Vagina (tissue), 2 donors: ENCODE measurements at regions not wholly inside any gene's neighbourhood (a gene's known extent, or its start where the extent isn't known, plus 50 kb on each side); places are given as distances from the start of the nearest gene placed in this dataset. TPM values are rescaled to one million over a fixed set of nuclear protein-coding genes. Genes with fewer than 3 reads are reported as not detected.

ENCODE experiments used
- DNase-seq, 2 donors: peaks; one replicate each; pipeline ENCODE4 v3.0.0-alpha.2; 2017; ENCODE audit errors: extremely low spot score in 2 of 2
- H3K27ac ChIP-seq: fragments of 200-600 bp; sonication (generic); one replicate; pipeline ENCODE4 v1.5.1; 2019
- H3K27me3 ChIP-seq: fragments of 200-600 bp; sonication (generic); one replicate; pipeline ENCODE4 v1.5.1; 2019
- H3K36me3 ChIP-seq, 2 donors: fragments of 200-600 bp; sonication (generic); one replicate each; pipeline ENCODE4 v1.5.1; 2017 to 2019
- H3K4me1 ChIP-seq: fragments of 200-600 bp; sonication (generic); one replicate; pipeline ENCODE4 v1.5.1; 2019
- H3K4me3 ChIP-seq, 2 donors: fragments of 200-600 bp; sonication (generic); 1 replicate in 1 of 2; 2 replicates in 1 of 2; pipeline ENCODE4 v1.5.1; 2016 to 2019
- H3K9me3 ChIP-seq: fragments of 200-600 bp; sonication (generic); one replicate; pipeline ENCODE4 v1.5.1; 2019
- POLR2A ChIP-seq, 2 donors: fragments of 450-650 bp; IDR thresholded peaks; one replicate each; pipeline ENCODE4 v1.6.1; 2017; ENCODE audit warnings: antibody characterized with exemption in 2 of 2, mild to moderate bottlenecking in 2 of 2, moderate library complexity in 2 of 2
- POLR2AphosphoS5 ChIP-seq, 2 donors: sonication (generic); formaldehyde crosslinking; IDR thresholded peaks; one replicate each; pipeline ENCODE4 v1.9.0; 2017; ENCODE audit warnings: antibody characterized with exemption in 2 of 2, mild to moderate bottlenecking in 2 of 2, low read depth in 1 of 2; ENCODE audit not compliant: insufficient read depth in 1 of 2
- intact Hi-C: fragments of 100-400 bp; cut with DNase I; formaldehyde crosslinking; loops from one replicate; pipeline ENCODE4 v1.15.1; 2023
- small RNA-seq: library from RNA; depleted of rRNA; stranded (forward); fragments of <200 nt; gene quantifications from one replicate; pipeline ENCODE3, GENCODE V24; 2016
- TF ChIP-seq, protein P1 (sequence below), 3 experiments: fragments of 450-650 bp in 2 of 3; fragments of 200-600 bp in 1 of 3; sonication (generic) in 1 of 3; IDR thresholded peaks; one replicate each; pipeline ENCODE4 v1.5.1; 2017 to 2019; ENCODE audit warnings: antibody characterized with exemption in 3 of 3, mild to moderate bottlenecking in 2 of 3, moderate library complexity in 2 of 3

DNA sequence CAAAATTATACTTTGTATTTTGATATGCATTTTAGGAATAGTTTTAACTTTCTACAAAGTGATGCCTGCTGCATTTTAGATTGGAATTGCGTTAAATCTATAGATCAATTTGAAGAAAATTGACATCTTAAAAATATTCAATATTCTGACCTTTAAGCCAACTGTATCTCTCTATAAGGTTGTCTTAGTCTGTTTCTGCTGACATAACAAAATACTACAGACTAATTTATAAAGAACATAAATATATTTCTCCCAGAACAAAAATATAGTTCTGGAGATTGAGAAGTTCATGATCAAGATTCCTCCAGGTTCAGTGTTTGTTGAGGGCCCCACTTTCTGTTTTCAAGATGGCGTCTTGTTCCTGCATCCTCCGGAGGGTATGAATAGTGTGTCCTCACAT, 73.6 kb upstream of the NEGR1 start:
- no peak overlapping the region for H3K4me3 ChIP-seq
- intact Hi-C loops: no loop called here
- no peak for TF ChIP-seq POLR2AphosphoS5 (IDR thresholded peaks at IDR 0.05; ENCODE audit: insufficient read depth in 1 of 2, low read depth in 1 of 2)
- TF ChIP-seq, protein P1, sequence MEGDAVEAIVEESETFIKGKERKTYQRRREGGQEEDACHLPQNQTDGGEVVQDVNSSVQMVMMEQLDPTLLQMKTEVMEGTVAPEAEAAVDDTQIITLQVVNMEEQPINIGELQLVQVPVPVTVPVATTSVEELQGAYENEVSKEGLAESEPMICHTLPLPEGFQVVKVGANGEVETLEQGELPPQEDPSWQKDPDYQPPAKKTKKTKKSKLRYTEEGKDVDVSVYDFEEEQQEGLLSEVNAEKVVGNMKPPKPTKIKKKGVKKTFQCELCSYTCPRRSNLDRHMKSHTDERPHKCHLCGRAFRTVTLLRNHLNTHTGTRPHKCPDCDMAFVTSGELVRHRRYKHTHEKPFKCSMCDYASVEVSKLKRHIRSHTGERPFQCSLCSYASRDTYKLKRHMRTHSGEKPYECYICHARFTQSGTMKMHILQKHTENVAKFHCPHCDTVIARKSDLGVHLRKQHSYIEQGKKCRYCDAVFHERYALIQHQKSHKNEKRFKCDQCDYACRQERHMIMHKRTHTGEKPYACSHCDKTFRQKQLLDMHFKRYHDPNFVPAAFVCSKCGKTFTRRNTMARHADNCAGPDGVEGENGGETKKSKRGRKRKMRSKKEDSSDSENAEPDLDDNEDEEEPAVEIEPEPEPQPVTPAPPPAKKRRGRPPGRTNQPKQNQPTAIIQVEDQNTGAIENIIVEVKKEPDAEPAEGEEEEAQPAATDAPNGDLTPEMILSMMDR (IDR thresholded peaks at IDR 0.05): no peak
- no peak for TF ChIP-seq POLR2A (IDR thresholded peaks at IDR 0.05)
- no peaks in the 10 kb centered on the region for H3K4me1 ChIP-seq
- H3K27me3 ChIP-seq: no peaks in the 10 kb centered on the region
- DNase-seq: no peak
- no peak overlapping the region for H3K27ac ChIP-seq
- H3K36me3 ChIP-seq: no peaks in the 10 kb centered on the region
- no peaks in the 10 kb centered on the region for H3K9me3 ChIP-seq

DNA sequence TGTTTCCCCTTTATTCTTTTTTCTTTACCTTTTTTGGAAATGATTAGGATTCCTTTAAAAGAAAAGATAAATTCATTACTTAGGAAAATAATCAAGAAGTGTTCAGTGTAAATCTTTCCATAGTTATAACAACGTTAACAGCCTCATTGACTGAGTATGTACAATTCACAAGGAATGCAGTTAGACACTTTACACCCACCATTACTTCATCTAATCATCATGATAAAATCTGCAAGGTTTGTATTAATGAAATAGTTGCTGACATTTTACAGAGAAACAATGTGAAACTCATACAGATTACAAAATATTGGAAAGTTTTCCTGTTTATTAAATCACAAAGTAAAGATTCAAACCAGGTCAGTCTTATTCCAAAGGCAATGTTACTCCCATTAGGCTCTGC, 59.3 kb upstream of the NEGR1 start:
- intact Hi-C loops: no loop called here
- H3K4me3 ChIP-seq: no peak overlapping the region
- H3K27ac ChIP-seq: no peak overlapping the region
- H3K36me3 ChIP-seq: no peaks in the 10 kb centered on the region
- TF ChIP-seq, protein P1 (IDR thresholded peaks at IDR 0.05): no peak
- DNase-seq: no peak
- H3K4me1 ChIP-seq: no peaks in the 10 kb centered on the region
- no peaks in the 10 kb centered on the region for H3K9me3 ChIP-seq
- H3K27me3 ChIP-seq: no peaks in the 10 kb centered on the region

DNA sequence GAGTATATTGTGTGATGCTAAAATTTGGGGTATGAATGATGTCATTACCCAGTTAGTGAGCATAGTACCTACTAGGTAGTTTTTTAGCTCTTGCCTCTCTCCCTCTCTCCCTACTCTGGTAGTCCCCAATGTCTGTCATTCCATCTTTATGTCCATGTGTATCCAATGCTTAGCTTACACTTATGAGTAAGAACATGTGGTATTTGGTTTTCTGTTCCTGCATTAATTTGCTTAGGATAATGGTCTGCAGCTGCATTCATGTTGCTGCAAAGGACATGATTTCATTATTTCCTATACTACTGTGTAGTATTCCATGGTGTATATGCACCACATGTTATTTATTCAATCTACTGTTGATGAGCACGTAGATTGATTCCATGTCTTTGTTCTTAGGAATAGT, 54.4 kb upstream of the NEGR1 start:
- H3K27ac ChIP-seq: no peak overlapping the region
- DNase-seq: no peak
- H3K36me3 ChIP-seq: no peaks in the 10 kb centered on the region
- H3K4me3 ChIP-seq: no peak overlapping the region
- no peaks in the 10 kb centered on the region for H3K27me3 ChIP-seq
- no peaks in the 10 kb centered on the region for H3K9me3 ChIP-seq
- intact Hi-C loops: no loop called here
- H3K4me1 ChIP-seq: no peaks in the 10 kb centered on the region
- TF ChIP-seq, protein P1 (IDR thresholded peaks at IDR 0.05): no peak
- TF ChIP-seq POLR2A (IDR thresholded peaks at IDR 0.05) (no peak), POLR2AphosphoS5 (IDR thresholded peaks at IDR 0.05; ENCODE audit: insufficient read depth in 1 of 2, low read depth in 1 of 2) (no peak)

Small RNA genes lying in the stretch of these regions (small RNA-seq; reads per million reads assigned to genes)
- gene RN7SKP19: not detected
- gene RNA5SP50: not detected
- gene RNU4ATAC8P: not detected
- not detected for gene RNU6-1246P
